HCT116 (cell line): ENCODE measurements at regions not wholly inside any gene's neighbourhood (a gene's known extent, or its start where the extent isn't known, plus 50 kb on each side); places are given as distances from the start of the nearest gene placed in this dataset.

Experiments used
- ATAC-seq: fragments of 200-7000 bp; cut with Tn5 transposase; 2 replicates; pipeline ENCODE4 v1.9.1; 2020; ENCODE audit warnings: mild to moderate bottlenecking, moderate library complexity
- BruUV-seq: library from RNA; stranded (reverse); fragments of 400-500 nt; replicated peaks from 2 replicates; lab custom pipeline; 2021; lab: Mats Ljungman, UMichigan
- CTCF ChIA-PET: fragments of 300-600 bp; sonication (Branson Sonifier 250); formaldehyde crosslinking; loops from one replicate; lab custom pipeline; 2021; ENCODE audit warnings: antibody characterized with exemption; lab: Charles Lee
- POLR2A ChIA-PET: fragments of 300-600, 350-600 bp; sonication (Branson Sonifier 250); formaldehyde crosslinking; loops from one replicate; lab custom pipeline; 2021; ENCODE audit warnings: antibody characterized with exemption; lab: Charles Lee
- RAD21 ChIA-PET, 2 experiments: fragments of 300-600 bp; sonication (Branson Sonifier 250); formaldehyde crosslinking; loops; one replicate each; lab custom pipeline; 2023; ENCODE audit warnings: low total read pairs in 2 of 2; ENCODE audit not compliant: uncharacterized antibody in 2 of 2, unreplicated experiment in 2 of 2, low non-redundant PET in 1 of 2; lab: Charles Lee
- DNase-seq: peaks from one replicate; pipeline ENCODE4 v3.0.0-alpha.2; 2010; ENCODE audit warnings: low read depth, low spot score
- H2AFZ ChIP-seq: fragments of 200-600 bp; shearing (Covaris generic), sonication (generic); 2 replicates; pipeline ENCODE4 v1.6.1; 2017; ENCODE audit warnings: low read depth, mixed run types, mixed read lengths, antibody characterized with exemption, low read length; ENCODE audit not compliant: poor library complexity, severe bottlenecking
- H3K27ac ChIP-seq: 2 replicates; pipeline ENCODE4 v1.5.1; 2012; ENCODE audit warnings: low read depth, low read length
- H3K27me3 ChIP-seq: fragments of 200-600 bp; sonication (generic); 2 replicates; pipeline ENCODE4 v1.6.1; 2016; ENCODE audit warnings: mixed run types, low read length, mixed read lengths; ENCODE audit not compliant: insufficient read depth
- H3K36me3 ChIP-seq, 2 experiments: fragments of 200-500 bp in 1 of 2; fragments of 200-600 bp in 1 of 2; sonication (Bioruptor generic) in 1 of 2; sonication (generic) in 1 of 2; 2 replicates each; pipeline versions ENCODE4 v1.5.1 to v1.6.1; 2014 to 2016; ENCODE audit warnings: low read length in 2 of 2, inconsistent platforms in 1 of 2, mixed read lengths in 1 of 2, mixed run types in 1 of 2; ENCODE audit not compliant: insufficient read depth in 2 of 2, control insufficient read depth in 1 of 2
- H3K4me1 ChIP-seq, 2 experiments: fragments of 200-600 bp in 1 of 2; sonication (generic) in 1 of 2; 2 replicates each; pipeline versions ENCODE4 v1.5.1 to v1.6.1; 2012 to 2017; ENCODE audit warnings: low read length in 2 of 2, inconsistent platforms in 1 of 2, mild to moderate bottlenecking in 1 of 2, mixed read lengths in 1 of 2, mixed run types in 1 of 2, moderate library complexity in 1 of 2; ENCODE audit not compliant: insufficient read depth in 2 of 2, control insufficient read depth in 1 of 2
- H3K4me2 ChIP-seq: fragments of 200-600 bp; sonication (generic); 2 replicates; pipeline ENCODE4 v1.6.1; 2017; ENCODE audit warnings: mixed run types, low read length, mixed read lengths
- H3K4me3 ChIP-seq, 2 experiments: fragments of 200-600 bp in 1 of 2; sonication (generic) in 1 of 2; replicated peaks in 1 of 2; 2 replicates each; pipeline ENCODE4 v1.5.1; 2011 to 2016; ENCODE audit warnings: low read length in 2 of 2, control low read depth in 1 of 2, low read depth in 1 of 2, mild to moderate bottlenecking in 1 of 2, mixed read lengths in 1 of 2, mixed run types in 1 of 2
- H3K79me2 ChIP-seq: fragments of 200-600 bp; sonication (generic); 2 replicates; pipeline ENCODE4 v1.6.1; 2017; ENCODE audit warnings: mild to moderate bottlenecking, mixed run types, low read length, moderate library complexity, mixed read lengths; ENCODE audit not compliant: insufficient read depth
- H3K9ac ChIP-seq: fragments of 200-600 bp; sonication (generic); 2 replicates; pipeline ENCODE4 v1.6.1; 2016; ENCODE audit warnings: low read length, mixed read lengths
- H3K9me2 ChIP-seq: fragments of 200-600 bp; sonication (generic), shearing (Covaris generic); 2 replicates; pipeline ENCODE4 v1.6.1; 2017; ENCODE audit warnings: mixed run types, mild to moderate bottlenecking, moderate library complexity; ENCODE audit not compliant: insufficient read depth
- H3K9me3 ChIP-seq, 2 experiments: fragments of 200-500 bp in 1 of 2; fragments of 200-600 bp in 1 of 2; sonication (Bioruptor generic) in 1 of 2; sonication (generic) in 1 of 2; 2 replicates each; pipeline ENCODE4 v1.6.1; 2014 to 2017; ENCODE audit warnings: low read length in 2 of 2, mixed read lengths in 2 of 2, inconsistent platforms in 1 of 2, low read depth in 1 of 2, mild to moderate bottlenecking in 1 of 2, mixed run types in 1 of 2, moderate library complexity in 1 of 2; ENCODE audit not compliant: control insufficient read depth in 1 of 2, insufficient read depth in 1 of 2
- H4K20me1 ChIP-seq: fragments of 200-600 bp; sonication (generic), shearing (Covaris generic); 2 replicates; pipeline ENCODE4 v1.6.1; 2017; ENCODE audit warnings: mixed run types, mild to moderate bottlenecking, moderate library complexity; ENCODE audit not compliant: insufficient read depth
- CBX3 ChIP-seq: IDR thresholded peaks from 2 replicates; pipeline ENCODE4 v1.6.1; 2012; ENCODE audit warnings: low read depth
- CTCF ChIP-seq, 3 experiments: fragments of 200-600 bp in 1 of 3; sonication (generic) in 1 of 3; IDR thresholded peaks in 2 of 3; conservative IDR thresholded peaks in 1 of 3; 2 replicates each; pipeline ENCODE4 v1.5.1; 2012 to 2017; ENCODE audit warnings: low read depth in 2 of 3, low read length in 2 of 3, antibody characterized with exemption in 1 of 3, borderline replicate concordance in 1 of 3, control low read depth in 1 of 3, mild to moderate bottlenecking in 1 of 3, mixed read lengths in 1 of 3, mixed run types in 1 of 3, moderate library complexity in 1 of 3; ENCODE audit not compliant: insufficient read depth in 1 of 3
- EZH2 ChIP-seq: fragments of 200-600 bp; sonication (generic); IDR thresholded peaks from 2 replicates; pipeline ENCODE4 v1.6.1; 2017; ENCODE audit warnings: antibody characterized with exemption, mixed run types
- EZH2phosphoT487 ChIP-seq: fragments of 200-600 bp; IDR thresholded peaks from 2 replicates; pipeline ENCODE4 v1.6.1; 2018; ENCODE audit warnings: antibody characterized with exemption, borderline replicate concordance
- FOSL1 ChIP-seq: IDR thresholded peaks from 2 replicates; pipeline ENCODE4 v1.6.1; 2012; ENCODE audit warnings: low read depth
- JUND ChIP-seq: IDR thresholded peaks from 2 replicates; pipeline ENCODE4 v1.6.1; 2012
- POLR2A ChIP-seq: IDR thresholded peaks from 2 replicates; pipeline ENCODE4 v1.7.0; 2011; ENCODE audit warnings: borderline replicate concordance; ENCODE audit not compliant: insufficient read depth, insufficient read length; ENCODE audit errors: extremely low read depth
- POLR2AphosphoS5 ChIP-seq: IDR thresholded peaks from 2 replicates; pipeline ENCODE4 v1.6.1; 2011; ENCODE audit warnings: mild to moderate bottlenecking, low read depth, low read length, moderate library complexity
- RAD21 ChIP-seq: IDR thresholded peaks from 2 replicates; pipeline ENCODE4 v1.6.1; 2012; ENCODE audit warnings: low read depth, mild to moderate bottlenecking
- REST ChIP-seq: IDR thresholded peaks from 2 replicates; pipeline ENCODE4 v1.6.1; 2012; ENCODE audit warnings: low read depth
- SIN3A ChIP-seq: IDR thresholded peaks from 2 replicates; pipeline ENCODE4 v1.6.1; 2012; ENCODE audit warnings: low read depth
- SRF ChIP-seq: IDR thresholded peaks from 2 replicates; pipeline ENCODE4 v1.6.1; 2012; ENCODE audit warnings: low read depth
- TCF7L2 ChIP-seq: IDR thresholded peaks from 2 replicates; pipeline ENCODE4 v1.7.0; 2011; ENCODE audit warnings: borderline replicate concordance, inconsistent platforms; ENCODE audit not compliant: insufficient read depth, insufficient read length; ENCODE audit errors: extremely low read depth
- YY1 ChIP-seq: IDR thresholded peaks from 2 replicates; pipeline ENCODE4 v1.6.1; 2011; ENCODE audit warnings: low read length, low read depth, moderate library complexity, mild to moderate bottlenecking; ENCODE audit not compliant: insufficient replicate concordance; ENCODE audit errors: extremely low read depth
- ZBTB33 ChIP-seq: IDR thresholded peaks from 2 replicates; pipeline ENCODE4 v1.6.1; 2011; ENCODE audit warnings: mild to moderate bottlenecking, low read length, moderate library complexity; ENCODE audit not compliant: insufficient replicate concordance; ENCODE audit errors: extremely low read depth
- ZFX ChIP-seq: fragments of 450-650 bp; IDR thresholded peaks from 2 replicates; pipeline ENCODE4 v1.6.1; 2017
- ZNF274 ChIP-seq: fragments of 200-500 bp; sonication (Bioruptor generic); IDR thresholded peaks from 2 replicates; pipeline ENCODE4 v1.6.1; 2014; ENCODE audit warnings: mild to moderate bottlenecking, low read depth, low read length, inconsistent platforms
- intact Hi-C: fragments of 100-400 bp; cut with micrococcal nuclease; formaldehyde crosslinking; loops from 2 replicates; pipeline ENCODE4 v1.10.0; 2022

- no peak for TF ChIP-seq ZFX
- no peak for TF ChIP-seq REST
- no peak for TF ChIP-seq POLR2AphosphoS5
- TF ChIP-seq, all 23 proteins: peak for 0
These were observed 731.4 kb downstream of the GALC start (continued) for GRCh38 chr14:87261621-87262020.

- CTCF ChIA-PET, result no interaction called here
- H3K4me1 ChIP-seq, result no peaks in the 10 kb centered on the region
These were observed 732.5 kb downstream of the GALC start for GRCh38 chr14:87260460-87260859.

More at GRCh38 chr14:87260460-87260859, 732.5 kb downstream of the GALC start:
- no peak for DNase-seq
- TF ChIP-seq YY1 (no peak), ZBTB33 (no peak), CBX3 (no peak), SIN3A (no peak), EZH2 (no peak), FOSL1 (no peak), JUND (no peak), POLR2AphosphoS5 (no peak), ZFX (no peak), SRF (no peak), ZNF274 (no peak), RAD21 (no peak), POLR2A (no peak), TCF7L2 (no peak), EZH2phosphoT487 (no peak), CTCF (IDR thresholded peaks at IDR 0.05 in 2 of 3, conservative IDR thresholded peaks at IDR 0.05 in 1 of 3; ENCODE audit: borderline replicate concordance in 1 of 3, insufficient read depth in 1 of 3, low read depth in 2 of 3, low read length in 2 of 3) (no peak)
- no TSS peak for BruUV-seq
- H3K27ac ChIP-seq, result no peak overlapping the region
- H3K9me2 ChIP-seq, result no peaks in the 10 kb centered on the region
- H3K27me3 ChIP-seq, result no peaks in the 10 kb centered on the region
- no peak overlapping the region for H3K4me3 ChIP-seq
- H3K4me2 ChIP-seq, result no peak overlapping the region
- no peaks in the 10 kb centered on the region for H4K20me1 ChIP-seq
- no peak overlapping the region for H2AFZ ChIP-seq
- no peak overlapping the region for H3K9ac ChIP-seq
- ATAC-seq, result no peak
- H3K36me3 ChIP-seq, result no peaks in the 10 kb centered on the region
- intact Hi-C loops, result no loop called here
- ChIA-PET RAD21 (no interaction called here), POLR2A (no interaction called here)
- peaks cover 0 to 34% of the 10 kb centered on the region in 2 experiments; a peak in 2 of 4 replicates for H3K9me3 ChIP-seq
- no peaks in the 10 kb centered on the region for H3K79me2 ChIP-seq
